Skin of body (tissue), 1 donor: ENCODE measurements at regions not wholly inside any gene's neighbourhood (a gene's known extent, or its start where the extent isn't known, plus 50 kb on each side); places are given as distances from the start of the nearest gene placed in this dataset.
A peak's percentile ranks its signal among the peaks of the same experiment; 100 is the strongest.

Experiments used
- DNase-seq: peaks from one replicate; lab custom pipeline; 2025; lab: John Stamatoyannopoulos, UW

DNA sequence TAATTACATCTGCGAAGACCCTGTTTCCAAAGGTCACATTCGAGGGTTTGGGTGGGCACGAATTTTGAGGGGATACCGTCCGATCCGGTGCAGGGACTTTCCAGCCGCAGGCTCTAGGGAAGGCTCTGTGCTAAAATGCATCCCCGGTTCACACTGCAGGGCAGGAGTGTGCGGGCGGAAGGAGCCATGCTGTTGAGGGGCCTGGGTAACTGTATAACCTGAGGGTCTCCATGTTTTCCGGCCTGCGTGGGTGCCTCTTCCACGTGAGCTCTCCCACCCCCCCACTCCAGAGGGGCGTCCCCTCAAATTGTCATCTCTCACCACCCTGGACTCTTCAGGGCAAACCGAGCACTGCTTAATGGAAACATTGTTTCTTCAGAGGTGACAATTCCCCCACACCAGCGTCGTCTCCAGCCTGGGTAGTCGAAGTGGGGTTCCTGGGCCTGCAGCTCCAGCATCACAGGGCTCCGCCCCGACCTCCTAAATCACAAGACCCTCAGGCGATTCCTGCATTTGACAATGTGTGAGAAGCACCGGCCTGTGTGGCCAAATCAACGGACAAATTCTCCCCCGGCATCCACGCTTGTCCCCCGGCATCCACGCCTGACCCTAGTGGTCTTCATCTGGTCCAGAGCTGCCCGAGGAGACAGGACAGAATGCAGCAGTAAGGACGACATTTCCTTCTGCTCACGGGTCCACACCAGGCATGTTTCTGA lies 51.2 kb downstream of the FOXL3 start:
- no peak for DNase-seq

DNA sequence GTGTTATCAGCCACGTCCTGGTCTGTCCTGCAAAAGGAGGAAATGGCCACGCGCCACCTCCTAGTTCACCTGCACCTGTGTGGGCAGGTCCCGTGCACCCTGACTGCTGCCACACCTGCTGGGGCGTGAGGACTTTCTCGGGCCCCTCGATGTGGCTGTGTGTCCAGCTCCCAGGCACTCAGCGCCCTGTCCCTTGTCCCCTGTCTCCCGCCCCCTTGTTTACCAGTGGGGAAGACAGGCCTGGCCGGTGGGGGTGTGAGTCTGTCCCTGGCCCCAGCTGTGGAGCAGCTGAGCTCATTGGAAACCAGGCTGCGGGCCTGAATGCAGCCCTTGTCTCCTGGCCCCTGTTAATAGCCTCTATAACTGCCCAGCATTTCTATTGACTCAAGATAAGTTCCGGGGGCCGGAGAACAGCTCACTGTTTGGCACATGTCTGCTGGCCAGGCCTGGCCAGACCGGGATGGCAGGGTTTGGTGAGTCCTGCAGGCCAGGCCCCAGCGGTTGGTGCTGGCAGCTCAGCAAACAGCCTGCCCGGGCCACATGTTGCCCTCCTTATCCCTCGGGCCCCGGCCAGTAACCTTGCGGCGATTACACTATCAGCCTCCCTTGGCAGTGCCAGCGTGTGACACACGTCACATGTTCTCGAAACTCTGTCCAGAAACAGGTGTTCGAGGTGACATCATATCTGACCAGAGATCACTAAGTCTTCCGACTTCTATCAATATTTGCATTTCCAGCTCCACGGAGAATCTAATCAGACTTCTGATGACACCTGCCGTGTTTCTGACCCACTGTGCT lies 52.1 kb downstream of the FOXL3 start:
- no peak for DNase-seq

DNA sequence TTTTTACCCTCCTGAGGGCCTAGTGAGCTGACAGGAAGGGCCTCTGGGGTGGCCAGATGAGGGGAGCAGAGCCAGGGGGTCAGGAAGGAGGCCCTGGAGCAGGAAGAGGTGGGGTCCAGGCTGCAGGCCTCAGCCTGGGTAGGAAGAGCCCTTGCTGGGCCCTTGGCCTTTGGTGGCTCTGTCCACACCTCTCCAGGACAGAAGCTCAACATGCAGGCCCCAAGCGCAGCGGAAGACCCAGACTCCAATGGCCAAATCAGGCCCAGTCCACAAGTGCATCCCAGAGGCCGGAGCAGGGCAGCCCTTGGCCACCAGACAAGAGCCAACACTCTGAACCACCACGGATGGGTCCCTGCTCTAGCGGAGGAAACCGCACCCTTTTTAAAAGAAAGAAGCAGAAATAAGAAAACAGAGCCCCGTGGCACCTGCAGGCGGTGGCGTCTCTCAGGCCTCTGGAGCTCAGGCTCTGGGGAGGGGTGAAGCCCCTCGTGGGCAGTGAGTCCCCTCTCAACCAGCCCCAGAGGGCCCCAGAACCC lies 52.8 kb downstream of the FOXL3 start:
- no peak for DNase-seq

DNA sequence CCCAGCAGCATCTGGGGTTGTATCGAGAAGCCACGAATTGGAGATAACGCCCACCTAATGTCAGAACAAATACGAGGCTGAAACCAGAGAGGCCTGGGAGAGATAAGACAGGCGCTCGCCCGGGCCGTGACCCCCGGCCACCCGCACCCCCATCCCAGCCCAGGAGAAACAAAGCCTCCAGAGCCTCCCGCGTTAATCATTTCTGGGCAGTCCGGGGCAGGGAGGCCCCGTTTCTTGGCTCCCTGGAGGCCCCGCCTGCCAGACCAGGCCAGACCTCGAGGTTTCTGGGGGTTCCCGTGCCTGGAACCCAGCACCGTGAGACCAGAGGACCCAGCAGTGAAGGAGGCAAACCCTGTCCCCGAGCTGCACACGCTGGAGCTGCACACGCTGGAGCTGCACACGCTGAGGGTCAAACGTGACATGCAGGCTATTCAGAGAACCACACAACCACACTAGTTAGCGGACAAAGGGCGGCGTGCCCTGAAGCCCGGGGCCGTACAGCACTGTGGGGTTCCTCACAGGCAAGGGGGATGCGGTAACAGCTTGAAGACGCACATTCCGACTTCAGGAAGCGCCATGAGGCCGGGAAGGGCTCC lies 53.4 kb downstream of the FOXL3 start:
- DNase-seq: no peak

DNA sequence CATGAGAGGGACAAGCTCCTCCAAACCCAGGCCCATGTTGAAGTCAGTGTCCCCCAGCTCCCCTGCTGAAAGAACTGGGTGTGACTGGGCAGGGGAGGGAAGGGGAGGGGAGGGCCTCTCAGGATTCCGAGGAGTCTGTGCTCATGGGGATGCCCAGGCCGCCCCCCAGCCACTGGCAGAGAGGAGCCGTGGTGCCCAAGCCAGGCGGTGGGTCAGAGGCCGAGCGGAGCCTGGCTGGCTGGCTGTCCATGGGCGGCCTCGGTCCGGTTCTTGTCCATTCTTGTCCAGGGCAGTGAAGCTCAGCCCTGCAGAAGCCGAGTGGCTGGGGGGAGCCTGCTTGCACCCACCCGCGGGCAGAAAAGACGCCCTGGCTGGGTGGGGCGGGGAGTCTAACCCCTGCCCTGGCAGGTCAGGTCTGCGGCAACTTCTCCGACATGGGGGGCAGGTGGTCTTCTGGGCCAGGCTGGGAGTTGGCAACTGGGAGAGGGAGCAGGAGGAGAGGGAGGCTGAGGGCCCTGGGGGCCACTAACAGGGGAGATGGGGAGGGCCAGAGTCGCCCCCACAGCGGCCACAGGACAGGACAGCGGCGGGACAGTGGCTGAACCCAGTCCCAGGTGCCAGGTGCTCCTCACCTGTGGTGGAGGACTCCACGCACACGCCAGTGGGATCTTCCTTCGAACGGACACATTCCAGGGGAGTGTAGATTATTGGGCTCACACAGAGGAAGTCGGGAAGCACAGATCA lies 54.1 kb downstream of the FOXL3 start:
- no peak for DNase-seq

DNA sequence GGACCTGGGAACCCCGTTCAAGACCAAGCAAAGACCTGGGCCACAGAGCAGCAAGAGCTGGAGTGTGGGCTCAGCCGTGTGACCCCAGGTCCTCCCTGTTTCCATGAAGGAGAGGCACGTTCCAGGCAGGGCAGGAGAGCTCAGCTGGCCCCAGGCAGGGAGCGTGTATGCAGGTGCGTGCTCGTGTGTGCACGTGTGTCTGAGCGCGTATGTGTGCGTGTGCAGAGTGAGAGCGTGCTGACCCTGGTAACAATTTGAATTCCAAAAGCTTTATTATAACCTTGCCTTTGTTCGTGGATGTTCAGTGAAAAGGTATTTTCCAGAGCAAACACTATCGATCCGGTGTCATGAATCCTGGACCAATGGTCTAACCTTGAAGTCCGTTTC lies 54.6 kb downstream of the FOXL3 start:
- DNase-seq: no peak

DNA sequence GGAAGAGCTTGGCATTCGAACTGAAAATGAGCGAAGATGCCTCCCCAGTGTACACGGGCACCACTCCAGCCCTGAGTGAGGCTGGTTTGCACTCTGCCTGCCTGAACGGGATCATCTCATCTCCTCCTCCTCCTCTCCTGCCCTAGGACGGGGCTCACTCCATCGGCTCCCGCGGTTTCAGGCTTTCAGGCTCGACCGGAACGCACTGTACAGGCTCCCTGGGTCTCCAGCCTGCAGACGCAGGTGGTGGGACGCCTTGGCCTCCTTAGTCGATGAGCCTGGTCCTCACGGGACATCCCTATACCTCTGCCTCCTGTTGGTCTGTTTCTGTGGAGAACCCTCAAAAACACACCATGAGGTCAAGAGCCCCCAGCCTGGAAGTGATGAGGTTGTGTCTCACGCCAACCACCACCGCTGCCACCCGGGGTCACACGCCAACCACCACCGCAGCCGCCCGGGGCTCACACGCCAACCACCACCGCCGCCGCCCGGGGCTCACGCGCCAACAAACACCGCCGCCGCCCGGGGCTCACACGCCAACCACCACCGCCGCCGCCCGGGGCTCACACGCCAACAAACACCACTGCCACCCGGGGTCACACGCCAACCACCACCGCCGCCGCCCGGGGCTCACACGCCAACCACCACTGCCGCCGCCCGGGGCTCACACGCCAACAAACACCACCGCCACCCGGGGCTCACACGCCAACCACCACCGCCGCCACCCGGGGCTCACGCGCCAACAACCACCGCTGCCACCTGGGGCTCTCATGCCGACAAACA lies 56.3 kb downstream of the FOXL3 start:
- DNase-seq: no peak

DNA sequence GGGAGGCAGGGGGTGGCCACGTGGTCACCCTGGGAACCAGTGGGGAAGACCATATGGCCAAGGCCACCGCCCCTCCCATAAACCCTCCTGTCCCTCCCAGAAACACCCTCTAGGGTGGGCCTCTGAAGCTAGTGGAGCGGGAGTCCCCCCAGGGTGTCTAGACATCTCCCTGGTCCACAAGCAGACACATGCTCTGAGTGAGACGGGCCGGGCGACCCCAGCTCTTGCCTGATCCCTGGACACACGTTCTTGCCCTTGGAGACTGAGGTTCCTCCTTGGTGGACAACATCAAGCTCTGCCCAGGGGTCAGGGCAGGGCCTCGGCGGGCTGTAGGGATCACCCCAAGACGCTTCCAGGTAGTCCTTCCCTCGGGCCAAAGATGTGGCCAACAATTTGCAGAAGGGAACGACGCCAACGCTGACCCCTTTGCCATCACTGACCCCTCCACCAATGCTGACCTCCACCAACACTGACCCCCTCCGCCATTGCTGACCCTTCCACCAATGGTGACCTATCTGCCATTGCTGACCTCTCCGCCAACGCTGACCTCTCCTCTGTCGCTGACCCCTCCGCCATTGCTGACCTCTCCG lies 57.1 kb downstream of the FOXL3 start:
- no peak for DNase-seq

DNA sequence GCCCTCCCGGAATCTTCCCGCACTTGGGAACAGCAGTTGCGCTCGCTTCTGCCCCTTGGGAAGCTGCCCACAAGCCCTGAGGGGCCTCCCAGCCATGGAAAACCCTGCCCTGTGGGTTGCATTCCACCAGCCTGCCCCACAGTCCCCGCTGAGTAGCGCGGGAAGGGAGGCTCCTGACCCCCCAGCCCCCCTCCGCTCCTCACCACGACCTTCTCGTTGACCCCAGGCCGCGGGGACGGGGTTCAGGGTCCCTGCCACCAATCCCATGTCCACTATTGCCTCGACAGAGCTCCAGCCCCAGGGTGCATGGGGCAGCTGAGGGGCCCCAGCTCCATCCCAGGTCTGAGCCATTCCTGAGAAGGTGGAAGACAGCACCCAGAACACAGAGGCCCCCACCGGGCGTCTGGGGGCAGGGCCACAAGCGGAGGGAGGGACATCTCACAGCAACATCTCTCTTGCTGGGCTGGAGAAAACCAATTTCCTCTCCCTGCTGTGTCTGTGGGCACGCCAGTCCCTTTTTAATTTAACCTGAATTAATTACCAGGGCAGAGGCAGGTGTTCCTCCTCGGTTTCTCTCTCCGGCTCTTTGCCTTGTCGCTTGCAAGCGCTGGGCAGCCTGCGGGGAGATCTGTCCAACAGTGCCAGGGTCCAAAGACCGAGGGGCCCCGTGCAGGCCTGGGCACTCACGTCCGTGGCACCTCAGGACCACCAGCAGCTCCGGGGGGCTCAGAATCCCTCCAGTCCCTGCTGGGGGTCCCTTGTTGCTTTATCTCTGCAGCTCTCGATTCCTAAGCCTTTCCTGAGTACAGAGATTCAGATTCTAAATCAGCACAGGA lies 57.9 kb downstream of the FOXL3 start:
- DNase-seq: no peak

DNA sequence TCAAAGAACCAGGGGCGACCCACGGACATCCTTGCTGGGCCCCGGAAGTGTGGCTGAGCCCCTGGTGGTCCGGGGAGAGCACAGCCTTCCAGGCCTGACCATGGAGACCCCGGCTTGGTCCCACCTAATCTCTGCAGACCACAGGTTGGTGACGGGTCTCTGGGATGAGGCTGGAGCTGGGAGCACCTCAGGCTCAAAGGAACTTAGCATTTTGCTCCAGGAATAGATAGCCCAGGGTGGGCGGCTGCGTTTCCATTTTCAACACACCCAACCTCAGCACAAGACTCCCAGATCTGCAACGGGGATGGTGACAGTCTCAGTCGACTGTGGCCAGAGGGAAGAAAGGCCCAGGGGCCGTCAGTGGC lies 58.5 kb downstream of the FOXL3 start:
- no peak for DNase-seq

DNA sequence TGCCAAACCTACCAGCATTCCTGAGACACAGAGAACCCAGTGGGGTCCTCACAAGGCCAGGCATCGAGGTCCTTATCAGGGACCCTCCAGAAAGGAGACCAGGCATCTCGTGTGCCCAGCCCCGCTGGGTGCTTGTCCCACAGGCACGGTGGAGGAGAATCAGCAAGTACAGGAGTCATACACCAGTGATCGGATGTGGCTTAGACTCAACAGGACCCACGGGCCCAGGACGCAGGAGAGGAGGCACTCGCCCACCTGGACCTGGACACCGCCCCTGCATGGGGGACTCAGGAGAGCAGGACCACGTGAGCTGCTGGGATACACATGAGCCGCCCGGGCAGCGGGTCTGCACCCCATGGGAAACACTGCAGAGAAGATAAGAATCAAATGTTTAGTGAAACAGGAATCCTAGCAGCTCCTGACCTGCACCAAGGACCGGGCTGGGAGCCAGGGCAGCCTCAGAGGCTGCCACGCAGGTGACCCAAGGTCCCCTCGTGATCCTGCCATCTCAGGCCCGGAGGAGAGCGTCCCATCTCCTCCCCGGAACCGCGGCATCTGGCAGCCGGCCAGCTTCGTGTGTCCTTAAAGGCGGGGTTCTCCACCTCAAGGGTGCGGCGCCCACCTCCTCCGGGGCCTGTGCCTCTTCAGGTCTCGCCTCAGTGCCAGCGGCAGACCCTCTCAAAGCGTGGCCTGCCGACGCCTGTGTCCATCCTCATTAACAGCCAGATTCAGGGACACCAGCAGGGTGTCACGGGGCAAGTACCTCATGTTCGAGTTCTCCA lies 59.2 kb downstream of the FOXL3 start:
- DNase-seq: no peak

DNA sequence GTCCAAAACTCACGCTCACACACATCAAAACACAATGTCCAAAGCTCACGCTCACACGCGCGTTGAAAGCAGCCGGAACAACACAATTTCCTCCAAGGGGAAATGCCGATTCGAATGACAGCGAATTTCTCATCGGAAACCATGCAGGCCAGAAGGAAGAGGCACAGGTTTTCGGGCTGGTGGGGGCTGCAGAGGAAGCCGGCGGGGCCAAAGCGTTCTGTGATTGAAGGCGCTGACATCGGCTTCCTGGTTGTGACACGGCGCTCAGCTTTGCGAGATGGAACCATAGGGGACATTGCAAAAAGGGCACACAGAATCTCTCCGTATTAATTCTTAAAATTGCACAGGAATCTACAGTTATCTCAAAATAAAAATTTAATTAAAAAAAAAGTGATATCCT lies 61.3 kb downstream of the FOXL3 start:
- peak; percentile 25 for DNase-seq

DNA sequence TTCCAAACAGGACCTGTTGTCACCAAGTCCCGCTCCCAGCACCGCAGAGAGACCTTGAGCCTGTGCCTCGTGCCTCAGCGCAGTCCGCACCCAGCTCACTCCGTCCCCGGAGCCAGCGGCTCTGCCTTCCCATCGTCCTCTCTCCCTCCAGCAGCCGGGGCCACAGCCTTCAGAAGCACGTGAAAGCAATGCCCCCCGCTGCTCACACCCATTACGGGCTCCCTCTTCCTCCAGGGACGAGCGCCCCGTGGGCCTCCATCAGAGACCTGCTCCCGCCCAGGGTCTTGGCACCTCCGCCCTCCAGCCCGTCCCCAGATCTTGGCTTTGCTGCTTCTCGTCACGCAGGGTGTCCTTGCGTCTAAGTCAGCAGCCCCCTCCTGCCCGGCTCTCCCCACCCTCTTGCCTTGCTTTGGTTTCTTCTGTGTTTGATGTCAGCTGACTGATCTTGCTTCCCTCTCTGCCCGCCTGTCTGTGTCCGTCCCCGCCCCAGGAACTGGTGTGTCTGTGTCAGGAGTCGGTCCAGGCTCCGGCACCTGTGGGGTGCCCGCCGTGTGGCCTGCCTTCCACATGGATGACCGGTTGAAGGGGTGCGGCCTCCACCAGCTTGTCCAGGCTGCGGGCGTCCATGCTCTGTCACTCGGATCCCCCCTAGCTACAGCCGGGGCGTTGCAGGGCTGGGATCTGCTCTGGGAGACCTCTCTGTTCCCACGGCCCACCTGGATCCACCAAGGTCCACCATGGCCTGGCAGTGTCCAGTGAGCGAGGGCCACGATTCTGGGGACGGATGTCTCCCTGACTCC lies 61.9 kb downstream of the FOXL3 start:
- no peak for DNase-seq

DNA sequence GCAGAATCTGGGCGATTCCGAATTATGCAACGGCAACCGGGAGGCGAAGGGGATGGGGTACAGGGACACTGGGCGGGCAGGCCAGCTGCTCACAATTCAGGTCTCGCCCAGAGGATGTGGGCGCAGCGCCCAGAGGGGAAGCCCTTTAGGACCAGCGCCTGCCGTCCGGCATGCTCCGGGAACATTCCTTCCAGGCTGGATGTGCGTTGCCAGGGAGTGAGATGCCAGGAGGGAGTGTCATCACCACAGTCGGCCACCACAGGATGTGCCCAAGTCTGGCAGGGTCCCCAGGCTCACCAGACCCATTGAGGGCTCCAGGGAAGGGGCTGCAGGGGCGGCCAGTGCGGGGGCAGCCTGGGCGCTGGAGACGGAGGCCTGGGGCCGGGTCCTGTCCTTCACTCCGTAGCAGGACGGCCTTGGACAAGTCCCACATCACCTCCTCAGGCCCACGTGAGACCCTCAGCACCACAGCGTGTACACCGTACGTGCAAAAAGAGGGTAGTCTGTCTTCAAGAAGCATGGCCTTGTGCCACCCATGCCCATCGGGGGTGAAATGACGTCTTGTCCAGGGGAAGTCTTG lies 63.9 kb downstream of the FOXL3 start:
- no peak for DNase-seq

DNA sequence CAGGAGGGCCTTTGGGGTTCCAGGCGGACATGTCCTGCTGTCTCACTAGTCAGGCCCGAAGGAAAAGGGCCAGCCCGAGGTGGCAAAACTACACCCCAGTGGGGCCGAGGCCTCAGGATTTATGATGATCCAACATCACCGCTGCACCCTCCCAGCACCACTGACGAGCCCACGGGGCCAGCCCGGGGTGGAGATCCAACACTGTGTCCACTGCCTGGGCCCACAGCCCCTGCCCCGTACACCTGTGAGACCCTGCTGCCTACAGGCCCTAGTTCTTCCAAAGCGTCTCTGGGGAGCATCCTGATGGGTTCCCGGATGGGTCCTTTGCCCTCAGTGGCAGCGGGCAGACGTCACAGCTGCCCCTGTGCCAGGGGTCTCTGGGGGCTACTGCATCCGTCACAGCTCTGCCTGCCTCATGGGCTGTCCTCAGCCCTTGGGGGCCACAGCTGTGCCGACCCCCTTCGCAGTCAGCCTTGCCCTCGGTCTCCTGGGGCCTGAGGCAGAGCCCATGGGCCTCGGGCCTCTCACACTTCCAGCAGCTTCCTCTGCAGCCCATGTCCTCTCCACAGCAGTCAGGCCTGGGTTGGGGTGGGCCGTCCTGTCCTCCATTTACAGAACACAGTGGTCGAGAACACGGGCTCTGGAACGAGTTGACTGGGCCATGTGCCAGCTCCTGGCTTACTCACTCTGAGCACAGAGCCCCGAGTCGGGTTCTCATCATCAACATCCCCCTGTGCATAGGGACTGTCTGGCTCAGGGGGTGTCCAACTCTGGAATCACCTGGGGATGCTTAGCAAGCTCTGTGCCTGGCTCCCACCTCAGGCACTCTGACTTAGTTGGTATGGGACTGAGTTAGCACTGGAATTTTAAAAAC lies 64.9 kb downstream of the FOXL3 start:
- DNase-seq: no peak

DNA sequence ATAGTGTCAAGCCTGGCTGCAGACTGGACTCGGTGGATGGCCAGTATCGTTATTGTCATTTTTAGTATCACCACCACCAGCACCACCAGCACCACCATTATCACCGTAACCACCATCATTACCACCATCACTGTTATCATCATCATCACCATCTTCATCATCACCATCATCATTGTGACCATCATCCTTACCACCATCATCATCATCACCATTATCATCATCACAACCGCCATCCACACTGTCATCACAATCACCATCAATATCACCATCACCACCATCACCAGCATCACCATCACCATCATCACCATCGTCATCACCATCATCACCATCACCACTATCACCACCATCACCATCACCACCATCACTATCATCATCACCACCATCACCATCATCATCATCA lies 65.6 kb downstream of the FOXL3 start:
- DNase-seq: no peak

DNA sequence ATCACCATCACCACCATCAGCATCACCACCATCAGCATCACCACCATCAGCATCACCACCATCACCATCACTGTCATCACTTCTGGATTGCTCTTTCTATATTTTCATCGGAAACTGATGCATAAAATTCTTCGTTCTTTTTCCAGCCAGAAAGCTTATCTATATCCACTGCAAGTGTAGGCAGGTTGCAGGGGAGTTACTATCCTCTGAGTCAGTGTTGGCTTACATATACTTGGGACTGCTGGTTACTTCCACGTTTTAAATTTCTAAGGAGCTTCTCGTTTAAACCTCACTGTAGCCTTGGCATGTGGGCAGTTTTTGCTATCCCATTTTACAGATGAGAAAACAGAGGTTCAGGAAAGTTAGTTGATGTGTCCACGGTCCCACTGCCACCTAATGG lies 66.1 kb downstream of the FOXL3 start:
- no peak for DNase-seq
